VCaP (cell line): ENCODE measurements at regions not wholly inside any gene's neighbourhood (a gene's known extent, or its start where the extent isn't known, plus 50 kb on each side); places are given as distances from the start of the nearest gene placed in this dataset.

Experiments used
- H3K27ac ChIP-seq: fragments of 450-650 bp; 2 replicates; pipeline ENCODE4 v1.5.1; 2017
- CTCF ChIP-seq: fragments of 450-650 bp; conservative IDR thresholded peaks from 2 replicates; pipeline ENCODE4 v1.5.1; 2017; ENCODE audit warnings: mild to moderate bottlenecking, moderate library complexity

GRCh38 chr4:31415629-31416028, 695.5 kb downstream of the PCDH7 start:
- peak overlapping the region; percentile 45 for H3K27ac ChIP-seq
- no peak for TF ChIP-seq CTCF

DNA sequence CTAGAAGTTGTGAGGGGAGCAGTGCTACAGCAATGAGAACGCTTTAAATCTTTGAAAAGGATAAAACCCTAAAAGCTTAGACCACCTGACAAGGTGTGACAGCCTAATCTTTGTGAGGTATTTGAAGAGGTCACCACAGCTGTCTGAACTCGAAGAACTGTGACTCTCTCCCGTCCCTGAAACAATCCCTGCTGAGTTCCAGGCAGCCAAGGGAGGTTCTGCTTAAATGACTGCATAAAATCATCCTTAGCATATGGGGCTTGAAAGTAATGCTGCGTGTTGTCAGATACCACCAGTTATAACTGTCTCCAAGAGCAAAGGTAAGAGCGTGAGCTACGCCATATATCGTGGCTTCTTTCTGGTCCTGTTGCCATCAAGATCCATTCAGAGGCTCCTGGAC, 696.3 kb downstream of the PCDH7 start:
- H3K27ac ChIP-seq = no peak overlapping the region
- no peak for TF ChIP-seq CTCF

DNA sequence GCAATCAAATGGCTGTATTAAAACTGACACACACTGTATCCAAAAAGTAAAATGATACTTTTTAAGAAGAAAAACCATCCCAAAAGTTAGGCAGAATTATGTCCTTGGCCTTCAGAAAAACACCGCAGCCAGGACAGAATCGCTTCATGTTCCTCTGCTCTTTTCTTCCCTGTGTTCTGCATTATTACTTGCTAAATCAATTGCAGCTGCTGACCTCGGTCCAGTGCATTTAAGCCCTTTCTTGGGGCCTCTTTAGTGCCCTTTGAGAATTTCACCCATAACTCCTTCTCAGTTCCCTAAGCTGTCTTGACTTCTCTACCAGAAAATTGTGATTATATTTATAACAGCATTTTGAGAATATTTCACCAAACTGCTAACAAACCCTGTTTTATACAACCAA, 696.9 kb downstream of the PCDH7 start:
- TF ChIP-seq CTCF = no peak
- H3K27ac ChIP-seq = no peak overlapping the region

DNA sequence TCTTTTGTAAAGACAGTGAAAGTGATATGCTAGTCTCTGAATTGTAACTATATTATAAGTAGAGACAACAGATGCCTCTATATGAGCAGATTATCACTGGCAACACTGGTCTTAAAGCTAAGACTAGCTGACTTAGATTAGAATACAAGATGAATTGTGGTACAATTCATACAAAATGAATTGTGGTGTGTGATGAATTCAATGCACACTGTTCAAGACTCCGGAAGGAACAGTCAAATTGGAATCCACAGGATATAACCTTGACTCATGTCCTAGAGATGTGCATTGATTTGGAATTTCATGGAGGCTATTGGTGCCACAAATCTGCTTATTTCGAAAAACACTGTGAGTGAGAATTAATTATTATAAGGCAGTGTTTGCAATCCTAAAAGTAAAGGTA, 701.8 kb downstream of the PCDH7 start:
- H3K27ac ChIP-seq = no peak overlapping the region
- TF ChIP-seq CTCF = no peak

DNA sequence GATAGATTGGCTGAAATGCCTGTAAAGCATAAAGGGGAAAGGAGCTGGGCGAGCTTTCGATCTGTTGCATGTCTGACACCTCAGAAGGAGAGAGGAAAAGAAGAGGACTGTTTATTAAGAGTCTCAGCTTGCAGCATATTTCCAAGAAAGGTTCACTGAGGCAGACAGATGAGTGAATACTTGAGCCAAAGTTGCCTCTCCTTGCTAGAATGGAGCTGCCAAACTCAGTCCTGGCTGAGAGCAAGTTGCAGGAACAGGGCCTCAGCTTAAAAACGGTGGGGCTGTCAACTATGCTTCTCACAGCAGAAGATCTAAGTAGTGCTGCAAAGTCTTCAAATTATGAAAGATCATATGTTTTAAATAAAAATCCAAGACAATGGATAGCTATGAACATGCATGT, 707.5 kb downstream of the PCDH7 start:
- no peak for TF ChIP-seq CTCF
- no peak overlapping the region for H3K27ac ChIP-seq

- H3K27ac ChIP-seq = no peak overlapping the region
- no peak for TF ChIP-seq CTCF
Measured at GRCh38 chr4:31442236-31442635, 722.1 kb downstream of the PCDH7 start.

GRCh38 chr4:31445526-31445925, 725.4 kb downstream of the PCDH7 start:
- no peak for TF ChIP-seq CTCF
- no peak overlapping the region for H3K27ac ChIP-seq

DNA sequence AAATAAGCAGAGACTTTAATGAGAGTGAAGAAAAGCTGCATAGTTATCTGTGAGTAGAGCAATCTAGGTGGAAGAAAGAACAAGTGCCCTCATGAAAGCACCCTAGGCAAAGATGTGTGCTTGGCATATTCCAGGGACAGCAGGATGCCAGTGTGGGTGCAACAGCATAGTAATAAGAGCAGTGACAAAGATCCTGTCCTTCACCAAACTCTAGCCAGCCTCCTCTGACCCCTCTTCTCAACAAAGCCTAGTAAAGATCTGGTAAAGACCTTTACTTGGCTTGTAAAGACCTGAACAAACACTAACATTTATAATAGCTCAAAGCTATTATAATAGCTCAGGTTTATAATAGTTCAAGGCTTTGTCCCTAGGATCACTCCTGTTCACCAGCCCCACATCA, 735.4 kb downstream of the PCDH7 start:
- H3K27ac ChIP-seq = peak overlapping the region; percentile 65
- no peak for TF ChIP-seq CTCF
